Fibroblast of skin of right quadriceps (primary cell): ENCODE measurements at regions not wholly inside any gene's neighbourhood (a gene's known extent, or its start where the extent isn't known, plus 50 kb on each side); places are given as distances from the start of the nearest gene placed in this dataset.

Source experiments
- DNase-seq: peaks from one replicate; pipeline ENCODE4 v3.0.0-alpha.2; 2013

- DNase-seq = no peak
Observed at GRCh38 chr14:97703006-97703760, 906.0 kb downstream of the VRK1 start.

- no peak for DNase-seq
Observed at GRCh38 chr14:97704316-97704885, 907.2 kb downstream of the VRK1 start.

- no peak for DNase-seq
Observed at GRCh38 chr14:97705107-97705506, 907.9 kb downstream of the VRK1 start.

GRCh38 chr14:97705976-97706375 lies 908.8 kb downstream of the VRK1 start:
- DNase-seq = no peak

- no peak for DNase-seq
Observed at GRCh38 chr14:97706819-97707218, 909.6 kb downstream of the VRK1 start.

GRCh38 chr14:97707603-97708002 lies 910.4 kb downstream of the VRK1 start:
- DNase-seq = no peak

GRCh38 chr14:97709552-97709951 lies 912.4 kb downstream of the VRK1 start:
- no peak for DNase-seq

GRCh38 chr14:97710726-97711125 lies 913.5 kb downstream of the VRK1 start:
- DNase-seq = no peak

GRCh38 chr14:97712471-97712870 lies 915.3 kb downstream of the VRK1 start:
- no peak for DNase-seq

- peak; percentile 71 for DNase-seq
Observed at GRCh38 chr14:97713023-97713422, 915.8 kb downstream of the VRK1 start.

GRCh38 chr14:97718886-97719442 lies 921.8 kb downstream of the VRK1 start:
- no peak for DNase-seq

GRCh38 chr14:97719931-97720330 lies 922.7 kb downstream of the VRK1 start:
- no peak for DNase-seq

GRCh38 chr14:97723351-97723750 lies 926.2 kb downstream of the VRK1 start:
- DNase-seq = no peak

GRCh38 chr14:97723819-97724218 lies 926.6 kb downstream of the VRK1 start:
- no peak for DNase-seq

- DNase-seq = no peak
Observed at GRCh38 chr14:97724265-97724731, 927.1 kb downstream of the VRK1 start.

GRCh38 chr14:97726676-97727075 lies 929.5 kb downstream of the VRK1 start:
- no peak for DNase-seq

GRCh38 chr14:97730706-97731105 lies 933.5 kb downstream of the VRK1 start:
- DNase-seq = no peak

GRCh38 chr14:97731800-97732199 lies 934.6 kb downstream of the VRK1 start:
- no peak for DNase-seq

- DNase-seq = no peak
Observed at GRCh38 chr14:97747316-97747715, 950.1 kb downstream of the VRK1 start.

GRCh38 chr14:97748616-97749015 lies 951.4 kb downstream of the VRK1 start:
- no peak for DNase-seq

GRCh38 chr14:97757491-97757890 lies 960.3 kb downstream of the VRK1 start:
- no peak for DNase-seq

GRCh38 chr14:97760050-97760449 lies 962.9 kb downstream of the VRK1 start:
- no peak for DNase-seq

GRCh38 chr14:97762386-97762785 lies 965.2 kb downstream of the VRK1 start:
- DNase-seq = no peak

- DNase-seq = peak; percentile 1
Observed at GRCh38 chr14:97771340-97772045, 974.3 kb downstream of the VRK1 start.
